ENCODE measurements at regions not wholly inside any gene's neighbourhood (a gene's known extent, or its start where the extent isn't known, plus 50 kb on each side); places are given as distances from the start of the nearest gene placed in this dataset.
"Not testable (repeated sequence)": the region's sequence is repeated elsewhere in the genome, so short reads cannot be mapped to it uniquely, and the experiment has no call there.

- DNase-seq, result no peak
Measured at GRCh38 chr18:39366656-39367055, 1801.1 kb upstream of the CELF4 start.

DNA sequence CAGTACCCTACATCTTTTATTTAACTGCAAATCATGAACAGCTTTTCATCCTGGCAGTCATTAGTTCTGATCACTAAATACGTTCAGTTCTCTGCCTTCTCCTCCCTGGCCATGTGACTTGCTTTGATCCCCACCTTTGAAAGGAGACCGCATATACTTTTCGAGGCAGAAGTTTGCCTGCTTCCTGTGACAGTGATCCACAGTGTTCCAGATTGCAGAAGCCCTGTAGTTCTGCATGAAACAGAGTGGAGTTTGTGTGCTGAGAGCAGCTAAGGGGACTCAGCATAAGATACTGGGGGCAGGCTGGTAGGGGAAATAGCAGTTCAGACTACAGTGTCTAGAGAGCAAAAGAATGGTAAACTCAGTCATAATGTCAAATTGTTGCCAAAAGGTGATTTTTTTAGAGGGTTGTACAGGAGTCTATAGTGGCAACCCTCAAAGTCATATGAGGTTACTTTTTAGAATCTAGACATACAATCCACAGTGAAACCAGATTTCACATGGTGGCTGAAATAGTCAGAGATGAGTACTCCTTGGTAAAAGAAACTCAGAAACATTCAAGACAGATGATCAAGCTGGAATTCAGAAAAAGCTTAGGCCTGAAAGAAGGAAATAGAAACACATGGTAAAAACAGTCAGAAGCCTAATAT, 1800.4 kb upstream of the CELF4 start:
- no peak for DNase-seq

GRCh38 chr18:39360072-39360471, 1794.5 kb upstream of the CELF4 start:
- no peak for DNase-seq

DNA sequence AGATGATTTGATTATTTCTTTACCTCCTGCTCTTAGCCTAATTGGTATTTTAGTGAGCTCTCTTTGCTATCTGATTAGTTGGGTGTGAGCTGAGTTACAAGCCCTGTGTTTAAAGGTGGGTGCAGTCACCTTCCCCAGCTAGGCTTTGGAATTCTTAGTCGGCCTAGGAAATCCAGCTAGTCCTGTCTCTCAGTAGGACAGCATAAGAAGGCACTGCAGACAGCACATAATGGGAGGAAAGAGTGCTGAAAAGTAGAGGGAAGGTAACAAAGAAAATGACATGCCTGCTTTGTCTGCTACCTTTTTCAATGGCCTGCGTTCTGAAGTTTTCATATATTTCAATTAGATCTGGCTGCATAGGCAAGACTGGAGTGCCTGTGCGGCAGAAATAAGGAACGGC, 1794.0 kb upstream of the CELF4 start:
- no peak for DNase-seq

DNA sequence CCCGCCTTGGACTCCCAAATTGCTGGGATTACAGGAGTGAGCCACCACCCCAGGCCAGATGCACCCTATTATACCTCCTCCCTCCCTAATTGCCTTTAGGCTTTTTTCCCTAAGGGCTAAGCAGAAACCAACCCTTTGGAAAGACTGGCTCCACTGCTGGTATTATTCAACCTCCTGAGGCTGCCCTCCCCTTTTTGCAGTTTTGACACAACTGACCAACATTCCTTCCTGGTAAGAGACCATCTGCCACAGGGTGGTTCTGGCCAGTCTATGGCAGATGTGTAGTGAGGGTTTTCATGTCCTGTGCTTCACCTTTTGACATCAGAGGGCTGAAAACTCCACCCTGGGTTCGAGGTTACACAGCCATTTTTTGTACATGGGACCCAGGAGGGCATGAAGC, 1785.3 kb upstream of the CELF4 start:
- DNase-seq, result no peak

- DNase-seq, result no peak
Measured at GRCh38 chr18:39349801-39350200, 1784.2 kb upstream of the CELF4 start.

DNA sequence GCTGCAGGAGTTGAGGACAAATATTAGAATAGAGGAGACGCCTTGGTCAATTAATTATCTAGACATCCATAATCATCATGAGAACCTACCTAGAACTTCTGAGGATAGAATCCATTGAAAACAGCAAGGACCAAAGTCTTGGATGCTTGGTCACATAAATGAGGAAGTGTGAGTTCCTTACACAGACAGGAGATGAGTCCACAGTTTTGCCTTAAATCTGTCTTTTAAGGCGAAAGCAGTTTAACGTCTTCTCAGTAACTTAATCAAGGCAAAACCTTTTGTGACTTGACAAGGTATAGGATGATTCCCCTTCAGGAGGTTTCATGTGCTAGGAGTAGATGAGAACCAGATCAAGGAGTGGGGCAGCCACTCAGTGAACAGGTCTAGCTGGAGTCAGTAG, 1783.2 kb upstream of the CELF4 start:
- no peak for DNase-seq

- no peak for DNase-seq
Measured at GRCh38 chr18:39347701-39348100, 1782.1 kb upstream of the CELF4 start.

GRCh38 chr18:39346916-39347315, 1781.3 kb upstream of the CELF4 start:
- no peak for DNase-seq

DNA sequence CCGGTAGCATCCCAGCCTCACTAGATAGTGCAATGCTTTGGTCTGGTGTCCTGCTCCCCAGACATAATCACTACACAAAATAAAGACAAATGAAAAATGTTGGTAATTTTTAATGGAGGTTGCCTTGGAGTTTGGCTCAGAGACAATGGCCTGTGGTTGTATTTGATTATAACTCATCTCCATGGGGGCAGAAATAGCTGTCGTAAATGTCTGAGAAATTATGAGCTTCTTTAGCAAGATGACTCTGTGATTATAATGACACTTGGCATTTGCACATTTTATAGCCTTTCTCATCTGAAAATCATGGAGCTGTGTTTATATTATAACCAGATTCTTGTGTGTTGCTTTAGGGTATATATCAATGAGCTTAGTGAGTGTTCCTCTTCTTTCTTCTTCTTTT, 1779.7 kb upstream of the CELF4 start:
- no peak for DNase-seq

- DNase-seq, result no peak
Measured at GRCh38 chr18:39344487-39344886, 1778.9 kb upstream of the CELF4 start.

GRCh38 chr18:39341129-39341528, 1775.5 kb upstream of the CELF4 start:
- no peak for DNase-seq

- DNase-seq, result no peak
Measured at GRCh38 chr18:39340418-39340817, 1774.8 kb upstream of the CELF4 start.

DNA sequence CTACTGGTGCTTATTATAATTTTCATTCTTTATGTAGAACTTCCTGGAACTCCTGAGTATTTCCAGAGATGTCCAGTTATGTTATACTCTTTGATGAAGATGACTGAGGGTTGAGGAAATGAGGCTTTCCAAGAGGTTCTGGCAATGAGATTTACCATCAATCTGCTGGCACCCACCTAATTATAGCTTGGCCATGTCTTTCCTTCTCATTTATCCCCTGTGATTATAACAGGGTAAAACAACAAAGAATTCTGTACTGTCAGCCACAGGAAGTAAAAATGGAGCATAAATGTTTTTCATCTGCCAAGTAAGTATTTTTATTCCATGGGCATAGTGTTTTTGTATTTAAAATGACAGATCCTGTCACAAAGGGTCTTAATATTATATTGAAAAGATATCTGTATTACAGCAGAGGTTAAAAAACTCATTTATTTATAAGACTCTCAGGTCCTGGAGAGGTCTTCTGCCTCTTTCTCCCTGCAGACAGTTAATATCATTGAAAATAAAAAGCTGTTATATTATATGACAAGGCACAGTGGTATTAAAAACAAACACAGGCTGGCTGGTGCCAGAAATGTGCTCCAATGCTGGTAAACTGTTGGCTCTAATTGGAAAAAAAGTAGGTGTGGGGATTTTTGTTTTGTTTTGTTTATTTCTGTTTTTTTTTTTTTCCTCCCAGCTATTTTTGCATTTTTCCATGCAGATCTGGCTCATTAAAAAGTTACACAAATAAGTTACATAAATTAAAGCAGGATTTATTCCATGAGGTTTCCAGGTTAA, 1764.1 kb upstream of the CELF4 start:
- DNase-seq, result no peak

DNA sequence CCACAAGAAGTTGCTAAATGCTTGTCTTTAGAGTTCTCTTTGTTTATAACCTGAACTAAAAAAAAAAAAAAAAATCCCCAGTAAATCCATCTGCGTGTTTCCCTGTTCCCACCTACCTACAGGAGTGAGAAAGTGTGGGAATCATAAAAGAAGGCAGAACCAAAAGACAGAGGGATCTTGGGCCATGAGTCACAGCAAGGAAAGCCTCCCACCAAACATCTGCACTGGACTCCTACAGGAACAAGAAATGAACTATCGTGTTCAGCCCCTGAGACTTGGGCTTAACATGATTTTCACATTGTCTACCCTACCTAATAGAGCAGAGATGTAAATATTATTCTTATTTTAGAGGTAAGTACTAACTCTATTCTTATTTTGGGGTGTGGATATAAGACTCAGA, 1761.2 kb upstream of the CELF4 start:
- DNase-seq, result no peak

GRCh38 chr18:39325973-39326372, 1760.4 kb upstream of the CELF4 start:
- DNase-seq, result no peak

GRCh38 chr18:39319141-39319540, 1753.5 kb upstream of the CELF4 start:
- DNase-seq, result no peak

- DNase-seq, result no peak
Measured at GRCh38 chr18:39318462-39318861, 1752.9 kb upstream of the CELF4 start.

- no peak for DNase-seq
Measured at GRCh38 chr18:39318008-39318407, 1752.4 kb upstream of the CELF4 start.

DNA sequence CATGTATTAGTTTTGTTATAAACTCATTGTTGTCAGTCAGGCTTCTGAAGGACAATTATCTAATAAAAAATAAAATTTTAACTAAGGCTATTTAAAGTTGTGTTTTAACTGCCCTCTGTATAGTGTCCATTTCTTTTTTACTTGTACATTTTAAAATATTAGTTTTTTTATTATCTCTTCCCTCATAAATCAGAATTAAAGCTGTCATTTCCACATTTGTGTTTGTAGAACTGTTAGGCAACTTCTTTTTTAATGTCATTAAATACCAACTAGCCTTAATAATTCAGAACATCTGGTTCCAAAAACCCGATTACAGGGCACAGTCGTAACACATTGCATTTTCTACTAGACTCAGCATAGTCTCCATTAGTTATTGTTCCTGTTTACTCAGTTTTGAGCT, 1749.0 kb upstream of the CELF4 start:
- no peak for DNase-seq

DNA sequence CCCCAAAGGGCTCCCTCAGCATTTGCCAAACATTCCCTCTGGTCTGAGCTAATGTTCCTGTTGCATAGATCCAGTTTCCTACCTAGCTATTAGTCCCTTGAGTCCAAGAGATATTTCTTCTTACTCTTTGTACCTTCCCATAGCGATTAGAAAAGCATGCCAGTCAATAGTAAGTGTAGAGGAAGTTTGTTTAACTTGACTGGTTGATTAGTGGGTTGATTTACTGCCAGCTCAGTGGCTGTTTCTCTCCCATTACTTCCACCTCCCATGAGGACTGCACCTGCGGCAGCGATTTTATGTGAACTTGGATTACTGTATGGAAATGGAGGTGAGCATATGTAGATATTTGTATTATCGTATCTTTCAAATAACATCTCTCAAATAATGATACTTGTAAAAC, 1748.4 kb upstream of the CELF4 start:
- no peak for DNase-seq

DNA sequence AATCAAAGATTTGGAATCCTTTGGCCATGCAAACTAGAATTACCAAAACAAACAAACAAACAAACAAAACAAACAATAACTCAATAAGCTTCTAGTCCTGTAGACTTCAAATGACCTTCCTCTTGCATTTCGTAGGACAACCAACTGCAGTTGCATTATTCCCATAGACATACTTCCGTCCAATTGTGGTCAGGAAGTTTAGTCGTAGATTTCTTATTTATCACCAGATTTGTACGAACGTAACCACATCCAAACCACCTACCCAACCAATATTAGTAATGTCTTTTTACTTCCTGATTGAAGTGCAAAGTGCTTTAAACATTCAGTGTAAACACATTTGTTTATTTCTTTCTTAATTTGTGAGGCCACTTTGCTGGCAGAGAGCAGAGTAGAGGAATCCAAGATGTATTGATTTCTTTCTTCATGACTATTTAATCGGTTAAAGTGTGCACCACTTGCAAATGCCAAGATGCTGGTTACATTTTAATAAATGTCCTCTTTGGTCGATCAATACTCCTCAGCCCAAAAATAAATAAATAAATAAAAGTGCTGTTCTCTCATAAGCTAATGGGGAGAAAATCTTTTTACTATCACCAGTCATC, 1745.6 kb upstream of the CELF4 start:
- no peak for DNase-seq

DNA sequence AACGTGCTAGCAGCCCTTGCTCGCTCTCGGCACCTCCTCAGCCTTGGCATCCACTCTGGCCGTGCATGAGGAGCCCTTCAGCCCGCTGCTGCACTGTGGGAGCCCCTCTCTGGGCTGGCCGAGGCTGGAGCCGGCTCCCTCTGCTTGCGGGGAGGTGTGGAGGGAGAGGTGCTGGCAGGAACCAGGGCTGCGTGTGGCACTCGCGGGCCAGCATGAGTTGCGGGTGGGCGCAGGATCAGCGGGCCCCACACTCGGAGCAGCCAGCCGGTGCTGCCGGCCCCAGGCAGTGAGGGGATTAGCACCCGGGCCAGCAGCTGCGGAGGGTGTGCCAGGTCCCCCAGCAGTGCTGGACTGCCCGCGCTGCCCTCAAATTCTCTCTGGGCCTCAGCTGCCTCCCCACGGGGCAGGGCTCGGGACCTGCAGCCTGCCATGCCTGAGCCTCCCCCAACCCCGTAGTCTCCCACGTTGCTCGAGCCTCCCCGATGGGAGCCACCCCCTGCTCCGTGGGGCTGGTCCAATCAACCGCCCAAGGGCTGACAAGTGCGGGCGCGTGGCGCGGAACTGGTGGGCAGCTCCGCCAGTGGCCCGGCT, 1743.4 kb upstream of the CELF4 start:
- DNase-seq, result not testable (repeated sequence)

GRCh38 chr18:39305766-39306165, 1740.2 kb upstream of the CELF4 start:
- DNase-seq, result no peak

Data from T-helper 9 cell (primary cell).